ENCODE measurements at regions not wholly inside any gene's neighbourhood (a gene's known extent, or its start where the extent isn't known, plus 50 kb on each side); places are given as distances from the start of the nearest gene placed in this dataset.

DNA sequence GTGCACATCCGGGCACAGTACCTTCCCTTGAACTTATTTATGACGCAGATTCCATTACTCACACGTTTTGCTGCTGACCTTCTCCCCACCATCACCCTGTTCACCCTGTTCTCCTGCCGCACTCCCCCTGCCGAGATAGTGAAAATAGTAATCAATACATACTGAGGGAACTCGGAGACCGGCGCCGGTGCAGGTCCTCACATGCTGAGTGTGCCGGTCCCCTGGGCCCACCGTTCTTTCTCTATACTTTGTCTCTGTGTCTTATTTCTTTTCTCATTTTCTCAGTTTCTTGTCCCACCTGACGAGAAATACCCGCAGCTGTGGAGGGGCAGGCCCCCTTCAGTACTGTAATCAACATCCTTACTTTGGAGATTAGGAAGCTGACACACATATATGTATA, 1337.1 kb upstream of the PABPC4L start:
- TF ChIP-seq, protein P1, sequence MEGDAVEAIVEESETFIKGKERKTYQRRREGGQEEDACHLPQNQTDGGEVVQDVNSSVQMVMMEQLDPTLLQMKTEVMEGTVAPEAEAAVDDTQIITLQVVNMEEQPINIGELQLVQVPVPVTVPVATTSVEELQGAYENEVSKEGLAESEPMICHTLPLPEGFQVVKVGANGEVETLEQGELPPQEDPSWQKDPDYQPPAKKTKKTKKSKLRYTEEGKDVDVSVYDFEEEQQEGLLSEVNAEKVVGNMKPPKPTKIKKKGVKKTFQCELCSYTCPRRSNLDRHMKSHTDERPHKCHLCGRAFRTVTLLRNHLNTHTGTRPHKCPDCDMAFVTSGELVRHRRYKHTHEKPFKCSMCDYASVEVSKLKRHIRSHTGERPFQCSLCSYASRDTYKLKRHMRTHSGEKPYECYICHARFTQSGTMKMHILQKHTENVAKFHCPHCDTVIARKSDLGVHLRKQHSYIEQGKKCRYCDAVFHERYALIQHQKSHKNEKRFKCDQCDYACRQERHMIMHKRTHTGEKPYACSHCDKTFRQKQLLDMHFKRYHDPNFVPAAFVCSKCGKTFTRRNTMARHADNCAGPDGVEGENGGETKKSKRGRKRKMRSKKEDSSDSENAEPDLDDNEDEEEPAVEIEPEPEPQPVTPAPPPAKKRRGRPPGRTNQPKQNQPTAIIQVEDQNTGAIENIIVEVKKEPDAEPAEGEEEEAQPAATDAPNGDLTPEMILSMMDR (IDR thresholded peaks at IDR 0.05): no peak
- TF ChIP-seq POLR2A (IDR thresholded peaks at IDR 0.05): no peak
